ENCODE measurements at regions not wholly inside any gene's neighbourhood (a gene's known extent, or its start where the extent isn't known, plus 50 kb on each side); places are given as distances from the start of the nearest gene placed in this dataset.

DNA sequence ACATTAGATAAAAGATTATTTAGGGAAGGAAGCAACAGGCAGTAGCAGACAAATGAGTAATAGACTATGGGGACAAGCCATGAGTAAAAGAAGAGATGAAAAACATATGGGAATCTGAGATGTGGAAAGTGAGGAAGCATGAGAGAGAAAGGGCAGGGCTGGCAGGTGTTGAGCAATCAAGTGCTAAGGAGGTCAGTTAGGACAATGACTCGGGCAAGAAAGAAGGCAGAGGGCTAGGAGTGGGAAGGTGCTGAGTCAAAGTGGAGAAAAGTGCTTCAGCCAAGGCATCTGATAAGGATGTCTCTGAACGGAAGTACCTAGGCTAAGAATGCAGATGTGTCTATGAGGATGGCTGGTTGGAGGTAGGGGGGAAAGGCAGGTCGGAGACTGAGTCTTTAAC lies 291.9 kb upstream of the HTR2A start:
- TF ChIP-seq, protein P1, sequence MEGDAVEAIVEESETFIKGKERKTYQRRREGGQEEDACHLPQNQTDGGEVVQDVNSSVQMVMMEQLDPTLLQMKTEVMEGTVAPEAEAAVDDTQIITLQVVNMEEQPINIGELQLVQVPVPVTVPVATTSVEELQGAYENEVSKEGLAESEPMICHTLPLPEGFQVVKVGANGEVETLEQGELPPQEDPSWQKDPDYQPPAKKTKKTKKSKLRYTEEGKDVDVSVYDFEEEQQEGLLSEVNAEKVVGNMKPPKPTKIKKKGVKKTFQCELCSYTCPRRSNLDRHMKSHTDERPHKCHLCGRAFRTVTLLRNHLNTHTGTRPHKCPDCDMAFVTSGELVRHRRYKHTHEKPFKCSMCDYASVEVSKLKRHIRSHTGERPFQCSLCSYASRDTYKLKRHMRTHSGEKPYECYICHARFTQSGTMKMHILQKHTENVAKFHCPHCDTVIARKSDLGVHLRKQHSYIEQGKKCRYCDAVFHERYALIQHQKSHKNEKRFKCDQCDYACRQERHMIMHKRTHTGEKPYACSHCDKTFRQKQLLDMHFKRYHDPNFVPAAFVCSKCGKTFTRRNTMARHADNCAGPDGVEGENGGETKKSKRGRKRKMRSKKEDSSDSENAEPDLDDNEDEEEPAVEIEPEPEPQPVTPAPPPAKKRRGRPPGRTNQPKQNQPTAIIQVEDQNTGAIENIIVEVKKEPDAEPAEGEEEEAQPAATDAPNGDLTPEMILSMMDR (conservative IDR thresholded peaks at IDR 0.05), result no peak
- no peak for TF ChIP-seq EZH2 (IDR thresholded peaks at IDR 0.05; ENCODE audit: low read depth)

Data from PC-9 (cell line).